DND-41 (cell line): ENCODE measurements at regions not wholly inside any gene's neighbourhood (a gene's known extent, or its start where the extent isn't known, plus 50 kb on each side); places are given as distances from the start of the nearest gene placed in this dataset.

Experiments used
- ATAC-seq: fragments of 200-7000 bp; cut with Tn5 transposase; 3 replicates; pipeline ENCODE4 v1.9.1; 2021; ENCODE audit warnings: low read depth; ENCODE audit not compliant: insufficient read depth
- DNase-seq: peaks from one replicate; pipeline ENCODE4 v3.0.0-alpha.2; 2020
- H2AFZ ChIP-seq: 2 replicates; pipeline ENCODE4 v1.6.0; 2012; ENCODE audit warnings: low read depth, low read length
- H3K27ac ChIP-seq: 2 replicates; pipeline ENCODE4 v1.5.1; 2012; ENCODE audit warnings: low read length, inconsistent platforms
- H3K27me3 ChIP-seq: fragments of 200-600 bp; sonication (generic); 2 replicates; pipeline ENCODE4 v1.6.0; 2012; ENCODE audit warnings: low read length, mild to moderate bottlenecking, inconsistent platforms; ENCODE audit not compliant: insufficient read depth, poor library complexity
- H3K36me3 ChIP-seq: 2 replicates; pipeline ENCODE4 v1.5.1; 2012; ENCODE audit warnings: low read length, inconsistent platforms; ENCODE audit not compliant: insufficient read depth
- H3K4me1 ChIP-seq: 2 replicates; pipeline ENCODE4 v1.5.1; 2012; ENCODE audit warnings: mild to moderate bottlenecking, low read length; ENCODE audit not compliant: insufficient read depth
- H3K4me2 ChIP-seq: 2 replicates; pipeline ENCODE4 v1.6.0; 2012; ENCODE audit warnings: mild to moderate bottlenecking, moderate library complexity, low read length, inconsistent platforms; ENCODE audit not compliant: insufficient read depth
- H3K4me3 ChIP-seq, 2 experiments: fragments of 200-600 bp in 1 of 2; shearing (Covaris generic) in 1 of 2; 2 replicates each; pipeline ENCODE4 v1.5.1; 2012 to 2016; ENCODE audit warnings: inconsistent platforms in 2 of 2, low read length in 2 of 2, mild to moderate bottlenecking in 2 of 2, low read depth in 1 of 2, moderate library complexity in 1 of 2
- H3K79me2 ChIP-seq: 2 replicates; pipeline ENCODE4 v1.6.0; 2012; ENCODE audit warnings: low read length, inconsistent platforms; ENCODE audit not compliant: insufficient read depth
- H3K9ac ChIP-seq: 2 replicates; pipeline ENCODE4 v1.6.0; 2012; ENCODE audit warnings: low read depth, mild to moderate bottlenecking, inconsistent platforms, low read length, moderate library complexity
- H3K9me3 ChIP-seq: 2 replicates; pipeline ENCODE4 v1.5.1; 2012; ENCODE audit warnings: low read length, moderate library complexity, mild to moderate bottlenecking, inconsistent platforms; ENCODE audit not compliant: insufficient read depth, severe bottlenecking
- H4K20me1 ChIP-seq: 2 replicates; pipeline ENCODE4 v1.6.0; 2012; ENCODE audit warnings: low read length; ENCODE audit not compliant: insufficient read depth
- CTCF ChIP-seq: IDR thresholded peaks from 2 replicates; pipeline ENCODE4 v1.5.1; 2012; ENCODE audit warnings: borderline replicate concordance, low read length, moderate library complexity, mild to moderate bottlenecking; ENCODE audit not compliant: poor library complexity, severe bottlenecking; ENCODE audit errors: extremely low read depth
- EZH2 ChIP-seq: IDR thresholded peaks from 3 replicates; pipeline ENCODE4 v1.6.1; 2012; ENCODE audit warnings: borderline replicate concordance, low read depth, mild to moderate bottlenecking, moderate library complexity, low read length, inconsistent platforms; ENCODE audit not compliant: severe bottlenecking

GRCh38 chr20:51129147-51129776, 106.4 kb upstream of the KCNG1 start:
- H3K36me3 ChIP-seq, result no peaks in the 10 kb centered on the region
- no peaks in the 10 kb centered on the region for H3K9me3 ChIP-seq
- TF ChIP-seq EZH2, result no peak
- no peak for TF ChIP-seq CTCF
- H3K9ac ChIP-seq, result no peak overlapping the region
- no peak overlapping the region for H3K4me3 ChIP-seq
- no peak overlapping the region for H2AFZ ChIP-seq
- H3K79me2 ChIP-seq, result no peaks in the 10 kb centered on the region
- H3K4me2 ChIP-seq, result no peak overlapping the region
- H3K27ac ChIP-seq, result no peak overlapping the region
- ATAC-seq (no peak), DNase-seq (no peak)
- H4K20me1 ChIP-seq, result no peaks in the 10 kb centered on the region; the same call in 1 of the 2 replicates
- peaks cover 23% of the 10 kb centered on the region for H3K27me3 ChIP-seq
- no peaks in the 10 kb centered on the region for H3K4me1 ChIP-seq

GRCh38 chr20:51128198-51128597, 105.3 kb upstream of the KCNG1 start:
- H3K4me2 ChIP-seq, result no peak overlapping the region
- H2AFZ ChIP-seq, result no peak overlapping the region
- DNase-seq (no peak), ATAC-seq (no peak)
- H3K27ac ChIP-seq, result no peak overlapping the region
- H4K20me1 ChIP-seq, result no peaks in the 10 kb centered on the region
- H3K27me3 ChIP-seq, result peaks cover 23% of the 10 kb centered on the region
- no peak overlapping the region for H3K9ac ChIP-seq
- no peaks in the 10 kb centered on the region for H3K4me1 ChIP-seq
- H3K9me3 ChIP-seq, result no peaks in the 10 kb centered on the region
- no peak overlapping the region for H3K4me3 ChIP-seq
- TF ChIP-seq EZH2, result no peak
- no peak for TF ChIP-seq CTCF
- no peaks in the 10 kb centered on the region for H3K36me3 ChIP-seq
- no peaks in the 10 kb centered on the region for H3K79me2 ChIP-seq

GRCh38 chr20:51127713-51128112, 104.8 kb upstream of the KCNG1 start:
- ATAC-seq (no peak), DNase-seq (no peak)
- Histone ChIP-seq H3K4me1 (no peaks in the 10 kb centered on the region), H2AFZ (no peak overlapping the region), H4K20me1 (no peaks in the 10 kb centered on the region), H3K36me3 (no peaks in the 10 kb centered on the region), H3K27ac (no peak overlapping the region), H3K4me3 (no peak overlapping the region), H3K9me3 (no peaks in the 10 kb centered on the region), H3K79me2 (no peaks in the 10 kb centered on the region), H3K27me3 (peaks cover 23% of the 10 kb centered on the region), H3K4me2 (no peak overlapping the region), H3K9ac (no peak overlapping the region)
- TF ChIP-seq EZH2 (no peak), CTCF (no peak)
